GM19239 (cell line): ENCODE measurements at regions not wholly inside any gene's neighbourhood (a gene's known extent, or its start where the extent isn't known, plus 50 kb on each side); places are given as distances from the start of the nearest gene placed in this dataset.

Experiments
- DNase-seq: peaks from one replicate; pipeline ENCODE4 v3.0.0; 2011; ENCODE audit warnings: low spot score; ENCODE audit not compliant: insufficient read length
- FAIRE-seq: peaks from 2 replicates; lab custom pipeline; 2011; peaks lifted over from hg19 to GRCh38; lab: Jason Lieb, UNC

GRCh38 chr14:87879389-87879788, 113.6 kb downstream of the GALC start:
- FAIRE-seq: no peak
- no peak for DNase-seq

GRCh38 chr14:87878959-87879358, 114.0 kb downstream of the GALC start:
- FAIRE-seq (no peak), DNase-seq (no peak)

- DNase-seq (no peak), FAIRE-seq (no peak)
Measured at GRCh38 chr14:87877877-87878276, 115.1 kb downstream of the GALC start.

- FAIRE-seq: no peak
Measured at GRCh38 chr14:87874676-87875075, 118.3 kb downstream of the GALC start.

GRCh38 chr14:87873741-87874140, 119.2 kb downstream of the GALC start:
- FAIRE-seq (no peak), DNase-seq (no peak)

More at GRCh38 chr14:87874676-87875075, 118.3 kb downstream of the GALC start:
- no peak for DNase-seq

GRCh38 chr14:87869619-87870583, 123.1 kb downstream of the GALC start:
- FAIRE-seq (no peak), DNase-seq (no peak)

- no peak for FAIRE-seq
- no peak for DNase-seq
Measured at GRCh38 chr14:87868920-87869319, 124.1 kb downstream of the GALC start.

GRCh38 chr14:87866116-87866515, 126.9 kb downstream of the GALC start:
- FAIRE-seq (no peak), DNase-seq (no peak)

GRCh38 chr14:87864356-87865270, 128.4 kb downstream of the GALC start:
- no peak for FAIRE-seq
- no peak for DNase-seq

GRCh38 chr14:87863047-87863446, 129.9 kb downstream of the GALC start:
- DNase-seq: no peak
- FAIRE-seq: no peak

- FAIRE-seq: no peak
- no peak for DNase-seq
Measured at GRCh38 chr14:87852107-87852506, 140.9 kb downstream of the GALC start.

- no peak for DNase-seq
- FAIRE-seq: no peak
Measured at GRCh38 chr14:87851190-87851589, 141.8 kb downstream of the GALC start.

- FAIRE-seq (no peak), DNase-seq (no peak)
Measured at GRCh38 chr14:87847216-87847755, 145.7 kb downstream of the GALC start.

GRCh38 chr14:87840906-87841305, 152.1 kb downstream of the GALC start:
- FAIRE-seq: no peak

GRCh38 chr14:87838931-87839330, 154.1 kb downstream of the GALC start:
- FAIRE-seq: no peak
- no peak for DNase-seq

More at GRCh38 chr14:87840906-87841305, 152.1 kb downstream of the GALC start:
- DNase-seq: no peak

- FAIRE-seq: no peak
Measured at GRCh38 chr14:87837296-87837695, 155.7 kb downstream of the GALC start.

GRCh38 chr14:87834594-87834993, 158.4 kb downstream of the GALC start:
- FAIRE-seq (no peak), DNase-seq (no peak)

More at GRCh38 chr14:87837296-87837695, 155.7 kb downstream of the GALC start:
- DNase-seq: no peak

GRCh38 chr14:87833026-87833425, 160.0 kb downstream of the GALC start:
- DNase-seq (no peak), FAIRE-seq (no peak)

- FAIRE-seq (no peak), DNase-seq (no peak)
Measured at GRCh38 chr14:87830443-87831096, 162.4 kb downstream of the GALC start.

- no peak for FAIRE-seq
Measured at GRCh38 chr14:87829543-87829942, 163.4 kb downstream of the GALC start.

More at GRCh38 chr14:87829543-87829942, 163.4 kb downstream of the GALC start:
- no peak for DNase-seq
